Rectal smooth muscle tissue (tissue), 1 donor: ENCODE measurements at regions not wholly inside any gene's neighbourhood (a gene's known extent, or its start where the extent isn't known, plus 50 kb on each side); places are given as distances from the start of the nearest gene placed in this dataset.
"Not testable (repeated sequence)": the region's sequence is repeated elsewhere in the genome, so short reads cannot be mapped to it uniquely, and the experiment has no call there.

Experiments used
- H3K27ac ChIP-seq: one replicate; pipeline ENCODE4 v1.7.0; 2013; ENCODE audit warnings: low read depth, low read length, inconsistent platforms
- H3K27me3 ChIP-seq: one replicate; pipeline ENCODE4 v1.7.0; 2013; ENCODE audit warnings: low read length; ENCODE audit not compliant: control insufficient read depth, insufficient read depth
- H3K36me3 ChIP-seq: one replicate; pipeline ENCODE4 v1.7.0; 2013; ENCODE audit warnings: low read length; ENCODE audit not compliant: control insufficient read depth, insufficient read depth
- H3K4me1 ChIP-seq: one replicate; pipeline ENCODE4 v1.7.0; 2013; ENCODE audit warnings: low read length; ENCODE audit not compliant: control insufficient read depth, insufficient read depth
- H3K4me3 ChIP-seq: one replicate; pipeline ENCODE4 v1.7.0; 2013; ENCODE audit warnings: low read length
- H3K9ac ChIP-seq: one replicate; pipeline ENCODE4 v1.7.0; 2013; ENCODE audit warnings: low read length

DNA sequence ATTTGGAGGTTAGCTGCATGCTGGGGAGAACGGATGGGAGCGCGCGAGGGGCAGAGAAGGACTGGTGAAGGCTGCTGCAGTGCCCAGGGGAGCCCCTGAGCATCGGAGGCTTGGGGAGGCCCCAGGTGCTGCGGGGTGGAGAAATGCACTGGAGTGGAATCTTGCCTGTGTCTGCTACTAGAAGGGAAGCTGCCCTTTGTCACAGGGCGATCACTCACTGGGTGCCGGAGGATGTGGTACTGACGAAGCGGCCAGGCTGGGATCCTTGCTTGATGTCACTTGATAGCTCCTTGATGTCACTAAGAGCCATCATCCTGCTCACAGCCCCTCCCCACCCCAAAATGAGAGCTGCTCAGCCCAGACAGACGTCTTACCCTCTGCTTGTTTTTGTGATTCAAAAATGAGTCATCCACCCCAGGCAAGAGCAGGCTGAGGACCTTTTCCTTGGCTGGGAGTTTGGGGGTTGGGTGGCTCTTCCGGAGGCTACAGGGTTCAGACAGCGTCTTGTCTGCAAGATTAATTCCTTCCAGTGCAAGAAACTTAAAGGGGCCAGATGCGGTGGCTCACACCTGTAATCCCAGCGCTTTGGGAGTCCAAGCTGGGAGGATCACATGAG lies 62.6 kb upstream of the PMEPA1 start:
- no peak overlapping the region for H3K9ac ChIP-seq
- H3K36me3 ChIP-seq: no peaks in the 10 kb centered on the region
- no peak overlapping the region for H3K27ac ChIP-seq
- H3K27me3 ChIP-seq: no peaks in the 10 kb centered on the region
- no peaks in the 10 kb centered on the region for H3K4me1 ChIP-seq
- H3K4me3 ChIP-seq: no peak overlapping the region

DNA sequence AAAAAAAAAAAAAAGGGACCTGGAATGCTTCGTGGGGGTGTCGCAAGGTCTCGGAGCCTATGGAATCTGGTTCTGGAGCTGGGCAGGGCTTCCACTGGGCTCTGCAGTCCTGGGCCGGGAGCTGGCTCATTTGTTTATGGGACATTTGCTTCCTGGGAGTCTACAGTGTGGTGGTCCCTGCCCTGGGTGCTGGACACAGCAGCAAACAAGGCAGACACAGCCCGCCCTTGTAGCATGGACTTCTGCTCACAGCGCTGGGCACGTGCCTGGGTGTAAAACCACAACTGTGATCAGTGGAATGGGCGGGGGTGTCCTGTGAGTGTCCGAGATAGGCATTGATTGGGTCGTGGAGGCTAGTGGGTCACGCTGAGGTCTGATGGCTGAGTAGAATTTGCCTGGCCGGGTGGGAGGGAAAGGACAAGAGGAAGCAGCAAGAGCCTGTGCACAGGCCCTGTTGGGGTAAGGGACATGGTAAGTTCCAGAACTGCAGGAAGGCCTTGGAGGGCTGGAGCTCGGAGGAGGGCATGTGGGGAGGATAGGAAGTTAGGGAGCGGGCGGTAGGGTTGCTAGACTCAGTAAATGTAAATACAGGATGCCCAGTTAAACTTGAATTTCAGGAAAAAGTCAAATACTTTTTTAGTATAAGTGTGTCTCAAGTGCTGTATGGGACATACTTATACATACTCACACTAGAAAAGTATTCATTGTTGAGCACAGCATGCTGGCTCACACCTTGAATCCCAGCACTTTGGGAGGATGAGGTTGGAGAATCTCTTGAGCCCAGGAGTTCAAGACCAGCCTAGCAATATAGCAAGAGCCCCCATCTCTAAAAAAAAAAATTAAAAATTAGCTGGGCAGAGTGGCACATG lies 61.3 kb upstream of the PMEPA1 start:
- H3K4me1 ChIP-seq: no peaks in the 10 kb centered on the region
- no peak overlapping the region for H3K27ac ChIP-seq
- H3K36me3 ChIP-seq: no peaks in the 10 kb centered on the region
- H3K27me3 ChIP-seq: no peaks in the 10 kb centered on the region
- H3K9ac ChIP-seq: no peak overlapping the region
- H3K4me3 ChIP-seq: no peak overlapping the region

GRCh38 chr20:57770401-57770800 lies 60.6 kb upstream of the PMEPA1 start:
- not testable (repeated sequence) for H3K4me3 ChIP-seq, H3K9ac ChIP-seq, H3K4me1 ChIP-seq, H3K27ac ChIP-seq, H3K36me3 ChIP-seq, H3K27me3 ChIP-seq

DNA sequence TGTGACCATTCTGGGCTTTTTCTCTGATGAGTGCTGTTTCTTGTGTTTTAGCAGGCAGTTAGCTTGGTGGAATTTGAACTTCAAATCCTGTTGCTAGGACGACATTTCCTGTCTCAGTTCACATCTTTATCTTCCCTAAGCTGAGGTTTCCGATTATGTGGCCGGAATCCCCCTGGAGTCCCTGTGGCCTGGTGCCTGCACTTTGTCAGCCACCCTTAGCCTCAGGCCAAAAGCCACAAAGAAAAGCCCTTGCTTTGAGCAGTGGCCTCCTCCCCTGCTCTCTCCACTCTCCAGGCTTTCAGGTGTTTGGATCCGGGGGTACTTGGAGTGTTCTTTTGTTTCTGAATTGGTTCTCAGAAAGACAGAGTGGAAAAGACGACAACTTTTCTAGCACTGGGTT lies 59.9 kb upstream of the PMEPA1 start:
- no peak overlapping the region for H3K4me3 ChIP-seq
- H3K4me1 ChIP-seq: no peaks in the 10 kb centered on the region
- no peaks in the 10 kb centered on the region for H3K27me3 ChIP-seq
- H3K27ac ChIP-seq: no peak overlapping the region
- no peak overlapping the region for H3K9ac ChIP-seq
- no peaks in the 10 kb centered on the region for H3K36me3 ChIP-seq

GRCh38 chr20:57768519-57768918 lies 58.7 kb upstream of the PMEPA1 start:
- Histone ChIP-seq H3K4me1 (no peaks in the 10 kb centered on the region), H3K27ac (no peak overlapping the region), H3K27me3 (no peaks in the 10 kb centered on the region), H3K4me3 (no peak overlapping the region), H3K9ac (no peak overlapping the region), H3K36me3 (no peaks in the 10 kb centered on the region)

DNA sequence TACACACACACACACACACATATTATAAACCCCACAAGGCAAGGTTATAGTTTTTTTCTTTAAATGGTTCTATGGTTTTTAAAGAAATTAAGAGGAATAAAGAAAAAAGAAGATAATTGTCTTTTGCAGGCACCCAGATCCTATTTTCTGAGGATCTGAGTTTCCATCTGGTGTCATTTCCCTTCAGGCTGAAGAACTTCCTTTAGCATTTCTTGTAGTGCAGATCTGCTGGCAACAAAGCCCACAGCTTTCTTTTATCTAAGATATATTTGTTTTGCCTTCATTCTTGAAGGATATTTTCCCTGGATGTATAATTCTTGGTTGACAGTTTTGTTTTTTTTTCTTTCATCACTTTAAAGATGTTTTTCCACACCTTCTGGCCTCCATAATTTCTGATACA lies 57.6 kb upstream of the PMEPA1 start:
- no peaks in the 10 kb centered on the region for H3K4me1 ChIP-seq
- no peak overlapping the region for H3K27ac ChIP-seq
- H3K36me3 ChIP-seq: no peaks in the 10 kb centered on the region
- H3K9ac ChIP-seq: no peak overlapping the region
- no peaks in the 10 kb centered on the region for H3K27me3 ChIP-seq
- no peak overlapping the region for H3K4me3 ChIP-seq

DNA sequence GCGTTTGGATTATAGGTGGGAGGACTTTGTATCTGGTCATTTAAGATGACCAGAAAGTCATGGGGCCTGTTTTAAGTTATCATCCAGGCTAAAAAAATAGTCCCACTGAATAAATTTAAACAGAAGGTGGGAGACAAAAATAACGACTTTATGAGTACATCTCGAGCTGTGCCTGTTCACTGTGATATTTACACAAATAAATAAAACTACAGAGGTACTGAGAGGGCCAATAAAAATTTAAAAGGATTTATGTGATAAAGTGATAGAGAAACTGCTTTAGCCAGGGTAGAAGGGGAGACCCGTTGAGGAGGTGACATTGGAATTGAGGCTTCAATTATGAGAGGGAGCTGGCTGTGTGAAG lies 53.4 kb upstream of the PMEPA1 start:
- no peaks in the 10 kb centered on the region for H3K36me3 ChIP-seq
- no peaks in the 10 kb centered on the region for H3K27me3 ChIP-seq
- H3K9ac ChIP-seq: no peak overlapping the region
- H3K4me3 ChIP-seq: no peak overlapping the region
- no peak overlapping the region for H3K27ac ChIP-seq
- no peaks in the 10 kb centered on the region for H3K4me1 ChIP-seq

DNA sequence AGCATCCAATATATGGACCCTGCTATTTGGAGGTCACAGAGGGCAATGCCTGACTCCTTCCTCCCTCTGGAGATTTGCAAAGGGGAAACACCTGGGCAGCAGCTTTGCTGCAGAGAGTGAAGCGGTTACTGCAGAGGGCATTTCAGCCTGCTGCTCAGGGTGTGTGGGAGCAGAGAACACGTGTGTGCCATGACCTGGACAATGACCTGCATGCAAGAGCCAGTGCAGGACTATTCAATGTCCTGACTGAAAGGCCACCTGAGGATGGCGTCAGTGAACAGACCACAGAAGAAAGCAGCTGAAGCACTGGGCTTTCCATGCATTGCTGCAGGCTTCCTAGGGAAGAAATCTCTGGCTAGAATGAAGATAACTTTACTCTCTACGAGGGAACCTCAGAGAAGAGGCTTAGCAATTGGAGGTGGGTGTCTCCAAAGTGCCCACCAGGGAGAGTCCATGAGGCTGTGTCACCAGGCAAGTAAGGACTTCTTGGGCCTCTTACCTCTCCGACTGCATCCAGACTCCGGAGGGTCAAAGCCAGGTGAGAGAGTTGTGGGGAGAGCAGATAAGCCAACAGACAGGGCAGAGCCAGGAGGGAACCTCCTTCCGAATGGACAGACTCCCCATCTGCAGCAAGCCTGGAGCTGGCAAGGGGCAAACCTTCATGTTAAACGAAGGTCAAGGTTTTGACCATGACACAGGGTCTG lies 52.9 kb upstream of the PMEPA1 start:
- no peak overlapping the region for H3K9ac ChIP-seq
- H3K27me3 ChIP-seq: no peaks in the 10 kb centered on the region
- H3K4me3 ChIP-seq: no peak overlapping the region
- H3K36me3 ChIP-seq: no peaks in the 10 kb centered on the region
- H3K4me1 ChIP-seq: no peaks in the 10 kb centered on the region
- H3K27ac ChIP-seq: no peak overlapping the region

DNA sequence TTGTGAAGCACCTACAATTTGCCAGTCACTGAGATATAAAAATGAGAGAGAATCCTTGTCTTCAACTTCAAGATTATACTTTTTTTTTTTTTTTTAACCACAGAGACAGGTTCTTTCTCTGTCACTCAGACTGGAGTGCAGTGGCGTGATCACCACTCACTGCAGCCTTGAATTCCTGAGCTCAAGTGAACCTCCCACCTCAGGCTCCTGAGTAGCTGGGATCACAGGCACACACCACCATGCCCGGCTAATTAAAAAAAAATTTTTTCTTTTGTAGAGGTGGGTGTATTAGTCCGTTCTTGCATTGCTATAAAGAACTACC lies 51.6 kb upstream of the PMEPA1 start:
- H3K27me3 ChIP-seq: no peaks in the 10 kb centered on the region
- no peaks in the 10 kb centered on the region for H3K4me1 ChIP-seq
- H3K4me3 ChIP-seq: no peak overlapping the region
- no peak overlapping the region for H3K27ac ChIP-seq
- no peaks in the 10 kb centered on the region for H3K36me3 ChIP-seq
- no peak overlapping the region for H3K9ac ChIP-seq

DNA sequence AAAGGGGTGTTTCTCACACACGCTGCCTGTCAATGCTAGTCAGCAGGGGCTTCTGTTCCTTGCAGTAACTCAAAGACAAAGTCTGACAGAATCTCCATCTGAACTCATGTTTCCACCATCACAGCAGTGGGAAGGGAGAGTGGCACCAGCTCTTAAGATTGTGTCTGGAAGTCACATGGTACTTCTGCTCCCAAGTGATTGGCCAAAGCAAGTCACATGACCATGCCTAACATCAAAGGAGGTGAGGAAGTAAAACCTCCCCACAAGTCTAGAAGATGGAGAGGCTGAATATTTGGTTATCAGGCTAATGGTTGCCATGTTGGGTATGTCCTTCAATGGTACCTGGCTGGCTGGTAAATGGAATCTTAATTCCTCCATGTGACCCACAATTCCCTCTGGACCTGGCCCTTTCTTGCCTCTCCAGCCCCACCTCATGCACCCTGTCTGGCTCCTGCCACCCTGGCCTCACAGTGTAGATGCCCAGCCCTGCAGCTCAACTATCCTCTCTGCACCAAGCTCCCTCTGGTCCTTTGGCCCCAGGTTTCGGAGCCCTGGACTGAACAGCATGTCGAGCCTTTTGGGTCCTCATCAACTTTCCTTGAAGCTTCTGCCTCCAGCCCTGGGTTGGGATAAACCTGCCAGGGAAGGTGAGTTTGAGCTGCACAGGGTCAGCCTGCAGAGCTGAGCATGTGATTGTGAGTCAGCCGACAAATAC lies 51.0 kb upstream of the PMEPA1 start:
- Histone ChIP-seq H3K36me3 (no peaks in the 10 kb centered on the region), H3K4me3 (no peak overlapping the region), H3K9ac (no peak overlapping the region), H3K4me1 (no peaks in the 10 kb centered on the region), H3K27me3 (no peaks in the 10 kb centered on the region), H3K27ac (no peak overlapping the region)

GRCh38 chr20:57759724-57760123 lies 49.9 kb upstream of the PMEPA1 start:
- H3K27ac ChIP-seq: no peak overlapping the region
- H3K36me3 ChIP-seq: no peaks in the 10 kb centered on the region
- no peak overlapping the region for H3K4me3 ChIP-seq
- no peak overlapping the region for H3K9ac ChIP-seq
- H3K27me3 ChIP-seq: no peaks in the 10 kb centered on the region
- H3K4me1 ChIP-seq: no peaks in the 10 kb centered on the region
